IMR-90 (cell line): ENCODE measurements at regions not wholly inside any gene's neighbourhood (a gene's known extent, or its start where the extent isn't known, plus 50 kb on each side); places are given as distances from the start of the nearest gene placed in this dataset.
A peak's percentile ranks its signal among the peaks of the same experiment; 100 is the strongest.

Experiments used
- ATAC-seq: fragments of 200-7000 bp; cut with Tn5 transposase; 2 replicates; pipeline ENCODE4 v1.9.1; 2020; ENCODE audit warnings: low read depth, mild to moderate bottlenecking, moderate library complexity
- BruUV-seq: library from RNA; stranded (reverse); fragments of 400-500 nt; replicated peaks from 2 replicates; lab custom pipeline; 2021; lab: Mats Ljungman, UMichigan
- CTCF ChIA-PET: fragments of 300-600 bp; formaldehyde crosslinking; extraction: SDS; loops from one replicate; lab custom pipeline; 2021; ENCODE audit warnings: antibody characterized with exemption; lab: Yijun Ruan, JAX
- POLR2A ChIA-PET: fragments of 300-600 bp; sonication (Branson Sonifier 250); formaldehyde crosslinking; loops from one replicate; lab custom pipeline; 2022; ENCODE audit warnings: antibody characterized with exemption; ENCODE audit not compliant: unreplicated experiment; lab: Charles Lee
- DNase-seq: peaks from one replicate; pipeline ENCODE4 v3.0.0; 2013
- H2AFZ ChIP-seq: replicated peaks from 2 replicates; pipeline ENCODE3; 2013; ENCODE audit warnings: low read length, mild to moderate bottlenecking; ENCODE audit not compliant: poor library complexity
- H2AK5ac ChIP-seq: 2 replicates; pipeline ENCODE4 v1.6.1; 2013; ENCODE audit warnings: low read depth, low read length, inconsistent platforms
- H2AK9ac ChIP-seq: replicated peaks from 2 replicates; pipeline ENCODE3; 2013; ENCODE audit warnings: mild to moderate bottlenecking, low read depth, low read length, moderate library complexity; ENCODE audit not compliant: poor library complexity
- H2BK120ac ChIP-seq: 2 replicates; pipeline ENCODE4 v1.6.1; 2013; ENCODE audit warnings: low read depth, low read length, inconsistent platforms
- H2BK15ac ChIP-seq: 3 replicates; pipeline ENCODE4 v1.6.1; 2013; ENCODE audit warnings: low read depth, low read length, inconsistent platforms
- H2BK20ac ChIP-seq: 2 replicates; pipeline ENCODE4 v1.6.1; 2013; ENCODE audit warnings: low read depth, mild to moderate bottlenecking, inconsistent platforms, low read length, moderate library complexity
- H2BK5ac ChIP-seq: 2 replicates; pipeline ENCODE4 v1.6.1; 2013; ENCODE audit warnings: mild to moderate bottlenecking, low read depth, low read length, inconsistent platforms; ENCODE audit not compliant: poor library complexity, severe bottlenecking
- H3K14ac ChIP-seq: replicated peaks from 2 replicates; pipeline ENCODE4 v1.6.1; 2013; ENCODE audit warnings: low read depth, low read length, inconsistent platforms
- H3K18ac ChIP-seq: 2 replicates; pipeline ENCODE4 v1.6.1; 2013; ENCODE audit warnings: low read depth, low read length, control low read depth
- H3K23ac ChIP-seq: 2 replicates; pipeline ENCODE4 v1.6.1; 2013; ENCODE audit warnings: low read depth, low read length, inconsistent platforms
- H3K27ac ChIP-seq: 2 replicates; pipeline ENCODE4 v1.5.1; 2013; ENCODE audit warnings: mild to moderate bottlenecking, control low read depth, low read length; ENCODE audit not compliant: insufficient read depth
- H3K27me3 ChIP-seq: 2 replicates; pipeline ENCODE4 v1.6.1; 2013; ENCODE audit warnings: low read length; ENCODE audit not compliant: control insufficient read depth, insufficient read depth
- H3K36me3 ChIP-seq: 2 replicates; pipeline ENCODE4 v1.6.1; 2013; ENCODE audit warnings: low read length, mixed read lengths; ENCODE audit not compliant: control insufficient read depth, insufficient read depth
- H3K4ac ChIP-seq: 2 replicates; pipeline ENCODE4 v1.6.1; 2013; ENCODE audit warnings: low read depth, low read length, inconsistent platforms
- H3K4me1 ChIP-seq: 2 replicates; pipeline ENCODE4 v1.6.1; 2013; ENCODE audit warnings: low read length, mixed read lengths; ENCODE audit not compliant: control insufficient read depth, insufficient read depth
- H3K4me2 ChIP-seq: 2 replicates; pipeline ENCODE4 v1.6.1; 2013; ENCODE audit warnings: low read depth, mild to moderate bottlenecking, control low read depth, low read length, moderate library complexity
- H3K4me3 ChIP-seq: 2 replicates; pipeline ENCODE4 v1.5.1; 2013; ENCODE audit warnings: low read depth, mild to moderate bottlenecking, control low read depth, low read length, moderate library complexity; ENCODE audit not compliant: insufficient read depth
- H3K56ac ChIP-seq: 2 replicates; pipeline ENCODE4 v1.6.1; 2013; ENCODE audit warnings: low read length, inconsistent platforms; ENCODE audit not compliant: insufficient read depth; ENCODE audit errors: extremely low read depth
- H3K79me1 ChIP-seq, 2 experiments: 2 replicates each; pipeline ENCODE4 v1.6.1; 2013; ENCODE audit warnings: low read length in 2 of 2, inconsistent platforms in 1 of 2, low read depth in 1 of 2
- H3K9ac ChIP-seq: 2 replicates; pipeline ENCODE4 v1.6.1; 2013; ENCODE audit warnings: low read depth, low read length, control low read depth
- H3K9me1 ChIP-seq: 2 replicates; pipeline ENCODE4 v1.6.1; 2013; ENCODE audit warnings: low read length, inconsistent platforms; ENCODE audit not compliant: insufficient read depth
- H3K9me3 ChIP-seq: 2 replicates; pipeline ENCODE4 v1.6.1; 2013; ENCODE audit warnings: low read length; ENCODE audit not compliant: control insufficient read depth, insufficient read depth
- H4K20me1 ChIP-seq: 2 replicates; pipeline ENCODE4 v1.6.1; 2013; ENCODE audit warnings: low read length, inconsistent platforms; ENCODE audit not compliant: insufficient read depth
- H4K5ac ChIP-seq: 2 replicates; pipeline ENCODE4 v1.6.1; 2013; ENCODE audit warnings: mild to moderate bottlenecking, low read depth, low read length, control low read depth
- H4K8ac ChIP-seq, 2 experiments: 2 replicates each; pipeline ENCODE4 v1.6.1; 2013; ENCODE audit warnings: low read depth in 2 of 2, low read length in 2 of 2, control low read depth in 1 of 2, inconsistent platforms in 1 of 2
- H4K91ac ChIP-seq: 2 replicates; pipeline ENCODE4 v1.6.1; 2013; ENCODE audit warnings: low read depth, low read length, inconsistent platforms; ENCODE audit not compliant: insufficient read depth
- BHLHE40 ChIP-seq: fragments of 150-350 bp; IDR thresholded peaks from 2 replicates; pipeline ENCODE4 v1.6.1; 2016; ENCODE audit warnings: mild to moderate bottlenecking, low read depth, low read length
- CEBPB ChIP-seq: IDR thresholded peaks from 2 replicates; pipeline ENCODE4 v1.6.1; 2012; ENCODE audit warnings: low read depth, low read length, improper control_type of control experiment
- FOS ChIP-seq: fragments of 150-350 bp; IDR thresholded peaks from 2 replicates; pipeline ENCODE4 v1.6.1; 2016; ENCODE audit warnings: low read depth, low read length
- MAZ ChIP-seq: IDR thresholded peaks from 2 replicates; pipeline ENCODE4 v1.6.1; 2012; ENCODE audit warnings: low read depth, mild to moderate bottlenecking, low read length, improper control_type of control experiment, moderate library complexity, borderline replicate concordance
- MXI1 ChIP-seq: IDR thresholded peaks from 2 replicates; pipeline ENCODE4 v1.6.1; 2012; ENCODE audit warnings: low read depth, mild to moderate bottlenecking, low read length, moderate library complexity, borderline replicate concordance
- WGBS, 2 experiments: methylation state at CpG; one replicate each; pipeline versions ENCODE4 v1.1.5 to v1.1.7; 2013; ENCODE audit warnings: missing lambda C conversion rate in 2 of 2; ENCODE audit not compliant: insufficient read length in 1 of 2; ENCODE audit errors: extremely low coverage in 2 of 2; 5-methylcytosine and 5-hydroxymethylcytosine counted together
- dilution Hi-C: fragments of 300-500 bp; cut with HindIII; formaldehyde crosslinking; loops from one replicate; pipeline ENCODE4 v1.14.3; 2018; ENCODE audit warnings: low sequenced_read_pairs; ENCODE audit not compliant: unreplicated experiment
- in situ Hi-C: fragments of 300-500 bp; cut with MboI; formaldehyde crosslinking; loops from 3 replicates; pipeline ENCODE4 v1.14.3; 2019; ENCODE audit warnings: low sequenced_read_pairs, inconsistent platforms, mixed read lengths
- intact Hi-C: fragments of 100-400 bp; cut with micrococcal nuclease; formaldehyde crosslinking; loops from 2 replicates; pipeline ENCODE4 v1.10.0; 2022
- TF ChIP-seq, protein P1 (sequence below): conservative IDR thresholded peaks from 2 replicates; pipeline ENCODE4 v1.5.1; 2012; ENCODE audit warnings: mild to moderate bottlenecking, low read depth, low read length, improper control_type of control experiment
- TF ChIP-seq, protein P2 (sequence below): fragments of 150-350 bp; IDR thresholded peaks from 2 replicates; pipeline ENCODE4 v1.6.1; 2016; ENCODE audit warnings: low read depth, mild to moderate bottlenecking, low read length, moderate library complexity, borderline replicate concordance

DNA sequence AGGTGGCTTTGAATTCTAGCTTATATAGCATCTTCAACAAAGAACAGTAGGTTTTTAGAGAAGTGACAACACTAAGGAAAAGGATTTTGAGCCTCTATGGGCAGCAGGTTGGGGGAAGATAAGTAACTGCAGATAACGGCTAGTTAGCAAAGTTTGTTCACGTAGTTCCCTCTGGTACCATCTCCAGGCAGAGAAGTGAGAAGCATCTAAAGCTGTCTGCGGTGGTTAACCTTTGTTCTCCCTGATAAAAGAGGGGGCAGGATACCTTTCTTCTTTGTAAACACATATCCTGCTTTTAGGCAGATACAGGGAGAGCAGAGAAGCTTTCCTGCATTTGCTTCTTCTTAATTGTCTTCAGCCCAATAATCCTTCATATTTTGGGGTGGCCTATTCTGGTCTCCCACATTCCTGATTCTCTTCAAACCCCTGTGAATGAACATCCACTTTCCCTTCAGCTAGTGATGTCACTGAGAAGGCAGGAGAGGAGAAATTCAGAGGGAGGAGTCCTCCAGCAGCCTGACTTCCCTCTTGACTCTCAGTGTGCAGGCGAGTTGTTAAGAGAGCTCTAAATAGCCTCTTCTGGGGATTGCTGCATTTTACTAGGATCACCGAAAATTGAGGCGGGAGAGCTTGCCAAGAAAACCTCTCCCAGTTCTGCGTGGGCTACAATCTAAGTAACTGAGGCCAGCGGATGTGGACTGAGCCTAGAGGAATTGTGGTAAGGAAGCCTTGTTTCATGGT is 393.7 kb upstream of the C2CD4B start:
- intact Hi-C loops = no loop called here
- TF ChIP-seq CEBPB = no peak
- TF ChIP-seq, protein P1, sequence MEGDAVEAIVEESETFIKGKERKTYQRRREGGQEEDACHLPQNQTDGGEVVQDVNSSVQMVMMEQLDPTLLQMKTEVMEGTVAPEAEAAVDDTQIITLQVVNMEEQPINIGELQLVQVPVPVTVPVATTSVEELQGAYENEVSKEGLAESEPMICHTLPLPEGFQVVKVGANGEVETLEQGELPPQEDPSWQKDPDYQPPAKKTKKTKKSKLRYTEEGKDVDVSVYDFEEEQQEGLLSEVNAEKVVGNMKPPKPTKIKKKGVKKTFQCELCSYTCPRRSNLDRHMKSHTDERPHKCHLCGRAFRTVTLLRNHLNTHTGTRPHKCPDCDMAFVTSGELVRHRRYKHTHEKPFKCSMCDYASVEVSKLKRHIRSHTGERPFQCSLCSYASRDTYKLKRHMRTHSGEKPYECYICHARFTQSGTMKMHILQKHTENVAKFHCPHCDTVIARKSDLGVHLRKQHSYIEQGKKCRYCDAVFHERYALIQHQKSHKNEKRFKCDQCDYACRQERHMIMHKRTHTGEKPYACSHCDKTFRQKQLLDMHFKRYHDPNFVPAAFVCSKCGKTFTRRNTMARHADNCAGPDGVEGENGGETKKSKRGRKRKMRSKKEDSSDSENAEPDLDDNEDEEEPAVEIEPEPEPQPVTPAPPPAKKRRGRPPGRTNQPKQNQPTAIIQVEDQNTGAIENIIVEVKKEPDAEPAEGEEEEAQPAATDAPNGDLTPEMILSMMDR = no peak
- no peak for TF ChIP-seq MXI1
- no peak for TF ChIP-seq MAZ
- no peak for TF ChIP-seq BHLHE40
- no peak for TF ChIP-seq FOS
- TF ChIP-seq, protein P2, sequence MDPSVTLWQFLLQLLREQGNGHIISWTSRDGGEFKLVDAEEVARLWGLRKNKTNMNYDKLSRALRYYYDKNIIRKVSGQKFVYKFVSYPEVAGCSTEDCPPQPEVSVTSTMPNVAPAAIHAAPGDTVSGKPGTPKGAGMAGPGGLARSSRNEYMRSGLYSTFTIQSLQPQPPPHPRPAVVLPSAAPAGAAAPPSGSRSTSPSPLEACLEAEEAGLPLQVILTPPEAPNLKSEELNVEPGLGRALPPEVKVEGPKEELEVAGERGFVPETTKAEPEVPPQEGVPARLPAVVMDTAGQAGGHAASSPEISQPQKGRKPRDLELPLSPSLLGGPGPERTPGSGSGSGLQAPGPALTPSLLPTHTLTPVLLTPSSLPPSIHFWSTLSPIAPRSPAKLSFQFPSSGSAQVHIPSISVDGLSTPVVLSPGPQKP = no peak
- CTCF ChIA-PET = no interaction called here
- no peak overlapping the region for H3K23ac ChIP-seq
- H3K4me1 ChIP-seq = no peaks in the 10 kb centered on the region
- no peak overlapping the region for H4K5ac ChIP-seq
- H3K27ac ChIP-seq = no peak overlapping the region
- H3K27me3 ChIP-seq = peaks cover 2% of the 10 kb centered on the region; the same call in 1 of the 2 replicates
- H3K9me1 ChIP-seq = no peaks in the 10 kb centered on the region; the same call in 1 of the 2 replicates
- no peak overlapping the region; the same call in 1 of the 2 replicates for H3K18ac ChIP-seq
- H2BK20ac ChIP-seq = no peak overlapping the region
- H2AK5ac ChIP-seq = no peak overlapping the region
- H4K91ac ChIP-seq = no peak overlapping the region
- H3K36me3 ChIP-seq = no peaks in the 10 kb centered on the region; the same call in 1 of the 2 replicates
- no peak overlapping the region for H2BK120ac ChIP-seq
- H2AFZ ChIP-seq = peak overlapping the region; percentile 10
- no peak overlapping the region for H2BK5ac ChIP-seq
- no peak overlapping the region for H3K9ac ChIP-seq
- H3K14ac ChIP-seq = no peak overlapping the region
- no peak overlapping the region for H3K4ac ChIP-seq
- H3K56ac ChIP-seq = no peak overlapping the region
- no peaks in the 10 kb centered on the region; the same call in 1 of the 2 replicates for H4K20me1 ChIP-seq
- dilution Hi-C loops = no loop called here
- no CpG with 5 or more reads among the region's 8 CpGs for WGBS, 2 experiments
- ATAC-seq (peak; percentile 74; the same call in 1 of the 2 replicates), DNase-seq (peak; percentile 37)
- BruUV-seq = no TSS peak
- H3K9me3 ChIP-seq = no peaks in the 10 kb centered on the region
- no peak overlapping the region for H2BK15ac ChIP-seq
- H3K4me3 ChIP-seq = no peak overlapping the region
- no peak overlapping the region for H4K8ac ChIP-seq
- in situ Hi-C loops = no loop called here
- POLR2A ChIA-PET = no interaction called here
- H2AK9ac ChIP-seq = no peak overlapping the region
- no peak overlapping the region for H3K4me2 ChIP-seq
- H3K79me1 ChIP-seq = no peaks in the 10 kb centered on the region
